ENCODE measurements at regions not wholly inside any gene's neighbourhood (a gene's known extent, or its start where the extent isn't known, plus 50 kb on each side); places are given as distances from the start of the nearest gene placed in this dataset.

- no peaks in the 10 kb centered on the region for H3K27me3 ChIP-seq (ENCODE audit: control insufficient read depth in 2 of 2, insufficient read depth in 2 of 2, low read length in 2 of 2)
- 0% methylated on average over 4 of the region's 4 CpGs for WGBS (ENCODE audit: insufficient coverage, low coverage, missing lambda C conversion rate)
- no peak for FAIRE-seq
- H4K20me1 ChIP-seq (replicated peaks; ENCODE audit: control insufficient read depth, insufficient read depth, low read length): no peaks in the 10 kb centered on the region
- ATAC-seq: no peak
- ChIA-PET CTCF (ENCODE audit: low intra/inter-chr PET ratio) (no interaction called here), POLR2A (no interaction called here)
- no peak overlapping the region for H2AFZ ChIP-seq (ENCODE audit: low read depth, low read length)
- H3K9ac ChIP-seq (ENCODE audit: insufficient read depth in 1 of 2, low read depth in 2 of 2, low read length in 2 of 2): no peak overlapping the region
- in situ Hi-C loops (cut with MboI): no loop called here
- no peaks in the 10 kb centered on the region for H3K9me3 ChIP-seq (replicated peaks; ENCODE audit: control insufficient read depth, insufficient read depth, low read depth, low read length)
- intact Hi-C loops (cut with micrococcal nuclease): no loop called here
- H3K9me1 ChIP-seq (ENCODE audit: control insufficient read depth, insufficient read depth, low read length): no peaks in the 10 kb centered on the region
- H3K79me2 ChIP-seq (ENCODE audit: control insufficient read depth, insufficient read depth, low read length): no peaks in the 10 kb centered on the region
- no peak overlapping the region for H3K4me3 ChIP-seq
- no peaks in the 10 kb centered on the region for H3K36me3 ChIP-seq (ENCODE audit: control insufficient read depth, insufficient read depth, low read length)
- no peak overlapping the region for H3K27ac ChIP-seq (ENCODE audit: extremely low read depth, low read depth, low read length)
- H3K4me2 ChIP-seq (ENCODE audit: insufficient read depth, low read length): no peak overlapping the region
- DNase-seq (ENCODE audit: extremely low read depth in 1 of 4, low spot score in 3 of 4): no peak
- no TSS peak for BruUV-seq (replicated peaks)
- H3K4me1 ChIP-seq (replicated peaks in 1 of 2; ENCODE audit: control insufficient read depth in 2 of 2, insufficient read depth in 2 of 2, low read length in 2 of 2): no peaks in the 10 kb centered on the region
- TF ChIP-seq KAT8 (IDR thresholded peaks at IDR 0.05; ENCODE audit: low read depth): no peak
- TF ChIP-seq PHF20 (IDR thresholded peaks at IDR 0.05; ENCODE audit: partially characterized antibody): no peak
- no peak for TF ChIP-seq MXD1 (CRISPR knock-in tag; IDR thresholded peaks at IDR 0.05; ENCODE audit: borderline replicate concordance, poor library complexity, severe bottlenecking)
- no peak for TF ChIP-seq NKRF (IDR thresholded peaks at IDR 0.05; ENCODE audit: borderline replicate concordance)
- no peak for TF ChIP-seq HSF4 (CRISPR knock-in tag; IDR thresholded peaks at IDR 0.05; ENCODE audit: borderline replicate concordance)
- no peak for TF ChIP-seq FOXP4 (CRISPR knock-in tag; IDR thresholded peaks at IDR 0.05; ENCODE audit: borderline replicate concordance)
- TF ChIP-seq UBTF (IDR thresholded peaks at IDR 0.05; ENCODE audit: borderline replicate concordance in 1 of 2, low read depth in 2 of 2, low read length in 2 of 2): no peak
- no peak for TF ChIP-seq ATF3 (IDR thresholded peaks at IDR 0.05)
- no peak for TF ChIP-seq ATF3 (CRISPR knock-in tag; conservative IDR thresholded peaks at IDR 0.05)
- TF ChIP-seq POLR2A (conservative IDR thresholded peaks at IDR 0.05): no peak
- TF ChIP-seq ETV5 (CRISPR knock-in tag; IDR thresholded peaks at IDR 0.05; ENCODE audit: low read depth): no peak
- no peak for TF ChIP-seq KDM4B (IDR thresholded peaks at IDR 0.05; ENCODE audit: borderline replicate concordance in 2 of 2, low read depth in 1 of 2)
- TF ChIP-seq SMAD3 (CRISPR knock-in tag; conservative IDR thresholded peaks at IDR 0.05): no peak
Measured at GRCh38 chr6:121837545-121838229, 402.2 kb downstream of the GJA1 start.

All from K562 (cell line).